GM13976 (cell line): ENCODE measurements at regions not wholly inside any gene's neighbourhood (a gene's known extent, or its start where the extent isn't known, plus 50 kb on each side); places are given as distances from the start of the nearest gene placed in this dataset.
A peak's percentile ranks its signal among the peaks of the same experiment; 100 is the strongest.

Source experiments
- DNase-seq: peaks from one replicate; pipeline ENCODE4 v3.0.0; 2012; ENCODE audit warnings: low spot score
- CTCF ChIP-seq: IDR thresholded peaks from 2 replicates; pipeline ENCODE4 v1.5.1; 2012; ENCODE audit warnings: borderline replicate concordance, mild to moderate bottlenecking; ENCODE audit not compliant: insufficient read depth; ENCODE audit errors: extremely low read depth, missing control alignments, control extremely low read depth
- in situ Hi-C: fragments of 300-500 bp; cut with MboI; formaldehyde crosslinking; loops from one replicate; pipeline ENCODE4 v1.12.0; 2022; ENCODE audit warnings: low sequenced_read_pairs, mixed read lengths, inconsistent platforms; ENCODE audit not compliant: unreplicated experiment

DNA sequence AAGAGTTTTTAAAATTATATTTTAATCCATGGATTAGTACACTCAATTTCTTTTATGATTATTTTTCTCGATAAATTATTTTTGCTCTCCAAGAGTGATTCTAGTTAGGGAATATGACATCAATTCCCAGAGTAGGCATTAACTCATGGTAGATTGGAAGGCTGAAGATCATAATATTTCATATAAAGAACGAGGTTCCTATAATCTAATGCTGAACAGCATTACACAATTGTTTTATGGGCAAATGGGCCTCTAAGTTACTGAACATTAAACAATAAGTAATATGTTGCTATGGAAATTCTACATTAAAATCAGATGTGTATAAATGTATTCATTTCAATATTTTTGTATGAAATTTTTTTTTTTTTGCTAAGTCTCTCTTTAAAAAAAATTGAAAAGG is 140.3 kb downstream of the ZNF608 start:
- TF ChIP-seq CTCF: no peak
- DNase-seq: no peak
- in situ Hi-C loops: no loop called here

- DNase-seq: no peak
- in situ Hi-C loops: no loop called here
- TF ChIP-seq CTCF: no peak
Observed at GRCh38 chr5:124605541-124605940, 140.9 kb downstream of the ZNF608 start.

- TF ChIP-seq CTCF: no peak
- in situ Hi-C loops: no loop called here
- no peak for DNase-seq
Observed at GRCh38 chr5:124604419-124604818, 142.0 kb downstream of the ZNF608 start.

DNA sequence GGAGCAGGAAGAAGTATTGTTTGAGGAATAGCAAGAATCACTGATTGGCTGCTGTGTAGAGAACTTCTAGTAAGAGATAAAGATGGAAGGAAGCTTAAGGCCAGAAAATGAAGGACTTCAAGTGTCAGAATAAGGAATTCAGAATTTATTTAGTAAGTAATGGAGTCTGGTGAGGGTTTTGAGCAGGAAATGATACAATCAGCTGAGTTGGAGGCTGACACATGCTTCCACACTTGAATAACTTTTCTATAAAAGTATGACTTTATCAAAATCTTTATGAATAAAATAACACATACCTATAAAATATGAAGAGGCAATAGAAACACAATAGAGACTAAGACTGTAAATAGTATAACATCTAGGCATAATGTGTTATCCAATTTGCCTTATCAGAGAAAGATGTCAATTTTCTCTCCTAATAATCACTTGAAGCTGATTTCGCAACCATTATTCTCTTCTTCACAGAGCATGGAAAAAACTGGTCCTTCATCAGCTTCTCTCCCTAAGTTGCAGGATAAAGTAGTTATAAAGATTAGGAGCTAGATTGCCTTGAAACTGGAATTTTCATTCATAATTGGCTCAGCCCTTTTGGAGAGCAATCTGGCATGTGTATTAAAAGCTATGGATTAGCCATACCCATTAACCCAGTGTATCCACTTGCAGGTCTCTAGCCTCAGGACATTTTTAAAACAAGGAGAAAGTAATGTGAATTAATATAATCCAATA is 143.4 kb downstream of the ZNF608 start:
- TF ChIP-seq CTCF: no peak
- DNase-seq: no peak
- in situ Hi-C loops: no loop called here

- DNase-seq: peak; percentile 22
- in situ Hi-C loops: no loop called here
- no peak for TF ChIP-seq CTCF
Observed at GRCh38 chr5:124599028-124599973, 147.1 kb downstream of the ZNF608 start.

DNA sequence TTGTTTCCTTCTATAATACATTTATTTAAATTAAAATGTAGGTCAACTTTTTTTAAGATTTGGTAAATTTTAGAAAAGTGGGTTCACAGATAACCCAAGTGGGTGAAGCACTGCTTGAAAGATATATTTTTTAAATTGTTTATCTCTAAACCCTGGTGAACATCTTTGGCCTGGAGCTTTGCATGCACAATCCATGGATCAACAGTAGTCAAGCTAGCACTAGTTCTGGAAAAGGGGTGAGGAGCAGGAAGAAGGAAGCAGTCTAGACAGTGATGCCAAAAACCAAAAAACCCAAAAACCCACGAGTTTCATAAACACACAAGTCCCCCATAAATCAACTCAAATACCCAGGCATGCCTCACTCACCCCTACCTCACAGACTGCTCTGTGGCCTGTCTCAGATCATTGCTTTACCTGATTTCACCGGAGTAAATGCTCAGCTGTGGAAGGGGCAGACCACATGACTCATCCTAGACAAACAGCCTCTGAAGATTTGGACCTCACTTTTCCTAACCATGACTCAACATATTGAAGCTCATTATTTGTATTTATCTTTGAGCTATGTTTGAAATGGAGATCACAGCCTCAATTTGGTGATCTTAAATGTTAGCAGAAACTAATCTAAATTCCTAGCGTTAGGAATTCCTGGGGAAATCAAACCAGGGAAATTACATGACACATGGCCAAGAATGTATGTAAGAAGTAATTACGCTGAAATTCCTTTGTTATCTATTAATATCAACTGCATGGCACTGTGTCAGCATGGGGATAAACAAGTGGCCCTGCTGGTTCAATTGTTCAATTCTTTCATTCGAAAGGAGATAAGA is 149.6 kb downstream of the ZNF608 start:
- DNase-seq: no peak
- TF ChIP-seq CTCF: no peak
- in situ Hi-C loops: no loop called here
